GOT3 (cell line): ENCODE measurements at regions not wholly inside any gene's neighbourhood (a gene's known extent, or its start where the extent isn't known, plus 50 kb on each side); places are given as distances from the start of the nearest gene placed in this dataset.
"Not testable (repeated sequence)": the region's sequence is repeated elsewhere in the genome, so short reads cannot be mapped to it uniquely, and the experiment has no call there.

Experiments used
- DNase-seq: peaks from one replicate; lab custom pipeline; 2025; ENCODE audit warnings: mixed read lengths; lab: John Stamatoyannopoulos, UW

GRCh38 chr6:49370518-49370917 is 92.5 kb downstream of the MMUT start:
- no peak for DNase-seq

- DNase-seq, result no peak
Observed at GRCh38 chr6:49366539-49366938, 96.5 kb downstream of the MMUT start.

- no peak for DNase-seq
Observed at GRCh38 chr6:49348561-49348960, 114.5 kb downstream of the MMUT start.

GRCh38 chr6:49342410-49342809 is 120.6 kb downstream of the MMUT start:
- no peak for DNase-seq

GRCh38 chr6:49341869-49342268 is 121.2 kb downstream of the MMUT start:
- DNase-seq, result no peak

- no peak for DNase-seq
Observed at GRCh38 chr6:49339096-49339495, 124.0 kb downstream of the MMUT start.

- DNase-seq, result no peak
Observed at GRCh38 chr6:49336514-49337131, 126.4 kb downstream of the MMUT start.

- no peak for DNase-seq
Observed at GRCh38 chr6:49333345-49334125, 129.5 kb downstream of the MMUT start.

- DNase-seq, result no peak
Observed at GRCh38 chr6:49332781-49333180, 130.3 kb downstream of the MMUT start.

GRCh38 chr6:49329186-49329585 is 133.9 kb downstream of the MMUT start:
- DNase-seq, result no peak

GRCh38 chr6:49328051-49328744 is 134.9 kb downstream of the MMUT start:
- no peak for DNase-seq

GRCh38 chr6:49327571-49327970 is 135.5 kb downstream of the MMUT start:
- no peak for DNase-seq

- DNase-seq, result no peak
Observed at GRCh38 chr6:49327005-49327404, 136.0 kb downstream of the MMUT start.

GRCh38 chr6:49326347-49326746 is 136.7 kb downstream of the MMUT start:
- DNase-seq, result no peak

- no peak for DNase-seq
Observed at GRCh38 chr6:49325891-49326290, 137.2 kb downstream of the MMUT start.

- DNase-seq, result no peak
Observed at GRCh38 chr6:49322861-49323260, 140.2 kb downstream of the MMUT start.

GRCh38 chr6:49321561-49322072 is 141.4 kb downstream of the MMUT start:
- DNase-seq, result no peak

GRCh38 chr6:49305010-49305409 is 158.0 kb downstream of the MMUT start:
- DNase-seq, result no peak

GRCh38 chr6:49304393-49304792 is 158.7 kb downstream of the MMUT start:
- DNase-seq, result not testable (repeated sequence)

- no peak for DNase-seq
Observed at GRCh38 chr6:49300911-49301310, 162.1 kb downstream of the MMUT start.

GRCh38 chr6:49300443-49300842 is 162.6 kb downstream of the MMUT start:
- no peak for DNase-seq

GRCh38 chr6:49299279-49299678 is 163.8 kb downstream of the MMUT start:
- no peak for DNase-seq

- no peak for DNase-seq
Observed at GRCh38 chr6:49284180-49284579, 178.9 kb downstream of the MMUT start.
